ENCODE measurements at regions not wholly inside any gene's neighbourhood (a gene's known extent, or its start where the extent isn't known, plus 50 kb on each side); places are given as distances from the start of the nearest gene placed in this dataset.

DNA sequence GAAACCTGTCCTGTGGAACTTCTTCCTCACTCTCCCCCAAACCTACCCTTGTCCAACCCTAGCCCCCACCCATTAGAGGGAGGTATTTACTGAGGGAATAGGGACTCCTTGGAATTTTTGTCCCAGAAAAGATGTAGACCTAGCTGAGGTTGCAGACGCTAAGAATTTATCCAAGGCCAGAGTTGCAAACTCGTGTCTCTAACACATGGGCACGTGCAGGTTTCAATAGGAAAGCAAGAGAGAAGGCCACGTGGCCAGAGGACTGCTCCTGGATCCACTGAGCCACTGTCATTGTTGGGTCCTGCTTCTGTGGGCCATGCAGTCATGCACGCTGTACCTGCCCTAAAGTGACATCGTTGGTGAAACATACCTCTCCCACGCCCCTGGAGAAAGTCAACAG is 243.4 kb upstream of the KCNG1 start:
- DNase-seq (ENCODE audit: low read depth), result no peak

DNA sequence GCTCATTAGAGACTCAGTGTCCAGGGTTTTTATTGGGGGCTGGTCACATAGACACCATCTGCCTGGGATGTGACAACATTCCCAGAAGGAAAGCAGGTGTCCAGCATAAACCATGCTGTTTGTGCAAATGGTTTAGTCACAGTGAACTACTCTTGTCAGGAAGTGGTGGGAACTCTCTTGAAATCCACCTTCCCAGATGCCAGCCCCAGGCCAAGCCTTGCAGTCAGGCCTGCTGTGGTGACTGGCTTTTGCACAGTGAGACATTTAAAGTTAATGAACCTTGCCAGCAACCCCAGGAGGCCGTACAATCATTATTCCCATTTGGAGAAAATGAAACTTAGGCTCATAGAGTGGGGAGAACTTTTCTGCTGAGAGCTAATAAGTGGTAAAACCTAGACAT is 242.5 kb upstream of the KCNG1 start:
- no peak for DNase-seq (ENCODE audit: low read depth)

DNA sequence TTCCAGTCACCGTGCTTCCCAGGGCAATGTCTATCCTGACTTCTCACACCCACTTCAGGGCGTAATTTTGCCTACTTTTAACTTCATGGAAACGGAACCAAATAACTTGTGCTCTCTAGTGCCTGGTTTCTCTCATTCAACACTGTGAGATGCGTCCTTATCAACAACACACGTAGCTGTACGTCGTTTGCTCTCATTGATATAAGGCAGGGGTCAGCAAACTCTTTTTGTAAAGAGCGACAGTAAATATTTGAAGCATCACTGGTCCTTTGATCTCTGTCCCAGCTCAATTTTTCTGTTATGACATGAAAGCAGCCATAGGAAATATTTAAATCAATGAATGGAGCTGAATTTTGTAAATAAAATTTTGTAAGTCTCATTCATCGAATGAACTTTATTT is 239.3 kb upstream of the KCNG1 start:
- no peak for DNase-seq (ENCODE audit: low read depth)

DNA sequence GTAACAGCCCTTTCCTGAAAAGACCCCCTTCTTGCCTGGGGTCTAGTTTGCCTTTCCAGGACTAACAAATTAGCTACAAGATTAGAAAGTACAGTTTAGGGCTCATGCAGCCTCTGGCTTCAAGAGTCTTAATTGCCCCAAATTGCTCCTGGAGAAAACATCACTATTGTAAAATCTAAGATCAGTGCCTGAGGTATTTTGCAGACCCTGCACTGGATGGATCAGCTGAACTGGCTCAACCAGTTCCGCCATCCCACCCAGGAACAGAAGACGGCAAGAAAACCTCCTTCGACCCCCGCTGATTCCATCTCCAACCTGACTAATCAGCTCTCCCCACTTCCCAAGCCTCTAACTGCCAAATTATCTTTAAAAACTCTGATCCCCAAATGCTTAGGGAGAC is 236.5 kb upstream of the KCNG1 start:
- no peak for DNase-seq (ENCODE audit: low read depth)

DNA sequence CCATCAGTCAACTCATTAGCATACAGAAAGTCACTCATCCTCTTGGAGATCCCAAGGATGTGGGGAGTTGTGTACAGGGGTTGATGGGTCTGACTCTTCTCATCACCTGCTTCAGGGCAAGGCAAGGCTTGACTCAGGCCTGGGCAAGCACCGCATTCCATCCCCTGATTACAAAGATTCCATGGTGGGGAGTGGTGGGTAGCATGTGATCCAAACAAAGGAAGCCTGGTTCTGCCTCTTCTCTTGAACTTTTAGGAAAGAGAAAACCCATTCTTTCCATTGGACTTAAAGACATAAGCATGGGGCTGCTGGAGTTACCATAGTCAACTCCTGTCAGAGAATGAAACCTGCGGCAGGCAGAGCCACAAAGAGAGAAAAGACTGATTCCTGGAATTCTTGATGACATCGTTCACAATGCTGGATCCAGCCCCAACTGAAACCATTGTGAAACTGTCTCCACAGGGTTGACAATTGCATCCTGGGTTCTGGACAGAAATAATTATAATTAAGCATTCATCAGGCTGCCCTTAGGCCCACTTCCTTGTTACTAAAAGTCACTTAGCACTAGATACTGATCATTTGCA is 235.8 kb upstream of the KCNG1 start:
- DNase-seq (ENCODE audit: low read depth), result no peak

DNA sequence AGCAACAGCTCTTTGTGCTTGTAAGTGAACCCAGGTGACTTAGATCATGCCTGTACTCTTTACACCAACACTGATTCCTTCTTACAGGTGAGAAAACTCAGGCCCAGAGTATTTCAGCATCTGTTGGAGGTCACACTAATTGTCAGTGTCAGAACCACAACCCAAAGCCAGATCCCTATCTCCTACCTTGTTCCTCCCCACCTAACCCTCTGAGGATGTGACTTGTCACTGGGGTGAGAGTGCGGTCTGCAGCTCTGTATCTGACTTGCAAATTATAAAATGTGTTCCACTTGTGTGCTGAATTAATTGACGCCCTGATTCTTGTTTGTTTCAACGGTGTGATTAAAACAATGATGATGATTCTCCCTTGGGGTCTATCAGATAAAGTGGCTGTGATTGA is 232.5 kb upstream of the KCNG1 start:
- no peak for DNase-seq (ENCODE audit: low read depth)

DNA sequence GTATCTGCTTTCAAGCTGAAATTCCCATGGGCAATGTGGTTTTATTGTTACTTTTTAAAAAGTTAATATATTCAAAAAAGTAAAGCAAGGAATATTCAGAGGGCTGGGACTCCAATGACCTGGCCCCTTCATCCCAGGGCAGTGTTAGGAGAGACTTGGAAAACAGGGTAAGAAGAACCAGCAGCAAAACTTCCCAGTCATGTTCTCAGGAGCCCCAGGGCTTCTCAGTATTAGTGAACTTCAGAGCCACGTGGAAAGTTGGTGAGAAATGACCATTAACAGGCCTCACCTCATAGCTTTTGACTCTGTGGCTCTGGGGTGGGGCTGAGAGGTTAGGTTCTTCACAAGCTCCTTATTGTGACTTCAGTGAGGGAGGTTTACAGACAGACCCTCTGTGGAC is 230.4 kb upstream of the KCNG1 start:
- no peak for DNase-seq (ENCODE audit: low read depth)

DNA sequence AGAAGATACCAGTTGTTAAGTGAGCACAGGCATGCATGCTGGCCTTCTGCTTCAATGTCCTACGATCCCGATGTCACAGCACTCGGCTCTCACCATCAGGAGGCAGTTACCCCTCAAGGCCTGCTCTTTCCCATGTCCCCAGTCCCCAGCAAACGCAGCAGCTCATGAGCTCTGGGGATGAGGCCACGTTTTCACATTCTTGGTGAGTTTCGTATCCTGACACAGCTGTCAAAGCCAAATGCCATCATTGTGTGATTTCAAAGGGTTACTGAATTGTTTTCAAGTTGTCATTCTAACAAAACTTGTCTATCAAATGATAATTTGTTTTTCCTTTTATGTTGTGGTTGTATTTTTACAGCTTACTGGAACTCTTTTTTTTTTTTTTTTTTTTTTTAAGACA is 226.9 kb upstream of the KCNG1 start:
- DNase-seq (ENCODE audit: low read depth), result no peak

DNA sequence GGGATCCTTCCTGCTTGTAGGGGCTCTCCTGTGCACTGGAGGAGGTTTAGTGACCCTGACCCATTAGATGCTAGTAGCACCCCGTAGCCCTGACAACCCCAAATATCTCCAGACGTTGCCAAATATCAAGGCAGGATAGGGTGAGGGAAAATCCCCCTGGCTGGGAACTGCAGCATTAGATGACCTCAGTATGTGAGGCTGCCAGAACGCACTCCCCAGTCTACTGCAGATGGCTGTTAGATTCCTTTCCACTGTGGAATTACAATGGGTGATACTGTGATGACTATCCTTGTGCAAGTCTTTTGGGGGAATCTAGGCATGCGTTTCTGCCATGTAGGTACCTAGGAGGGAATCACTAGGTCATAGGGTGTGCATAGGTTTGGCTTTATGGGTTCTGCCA is 226.3 kb upstream of the KCNG1 start:
- DNase-seq (ENCODE audit: low read depth), result no peak

DNA sequence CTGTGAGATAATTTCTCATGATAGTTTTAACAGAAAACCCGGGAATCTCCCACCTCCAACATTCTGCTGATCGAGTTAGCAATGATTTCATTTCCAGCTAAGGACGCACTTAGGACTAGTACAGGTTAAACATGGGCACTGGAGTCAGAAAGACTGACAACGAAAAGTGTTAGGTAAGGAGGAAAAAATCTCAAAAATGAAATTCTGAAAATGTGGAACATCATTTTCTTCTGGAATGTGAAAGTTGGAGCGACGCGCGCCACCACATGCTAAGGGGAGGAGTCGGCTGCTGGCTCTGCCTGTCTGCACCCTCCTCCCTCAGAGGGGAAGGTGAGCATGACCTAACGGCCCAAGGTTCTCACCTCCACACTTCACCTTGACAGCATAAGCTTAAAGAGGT is 221.6 kb upstream of the KCNG1 start:
- DNase-seq (ENCODE audit: low read depth), result no peak

DNA sequence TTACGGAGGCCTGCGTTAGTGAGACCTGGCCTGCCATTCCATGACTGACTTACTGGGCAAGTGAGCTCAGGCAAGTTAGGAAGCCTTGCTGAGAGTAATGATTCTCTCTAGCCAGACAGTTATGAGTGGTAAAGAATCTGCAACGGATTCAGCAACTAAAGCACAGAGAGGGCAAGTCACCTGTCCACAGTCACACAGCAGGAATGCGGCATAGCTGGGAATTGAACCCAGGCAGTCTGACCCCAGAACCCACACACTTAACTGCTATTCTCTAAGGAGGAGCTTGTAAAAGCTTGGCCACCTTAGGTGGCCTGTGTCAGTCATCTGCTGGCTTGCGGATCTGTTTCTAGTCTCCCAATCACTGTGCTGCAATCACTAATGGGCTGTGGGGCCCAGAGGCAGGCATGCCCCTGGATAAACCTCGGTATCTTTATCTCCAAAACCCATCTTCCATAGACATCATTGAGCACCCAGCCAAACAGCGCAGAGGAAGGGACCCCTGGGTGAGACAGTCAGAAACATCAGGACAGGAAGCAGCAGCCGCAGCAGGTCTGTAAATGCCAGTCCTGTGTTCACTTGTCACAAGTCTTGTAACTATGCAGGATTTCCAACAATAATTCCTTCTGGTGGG is 215.9 kb upstream of the KCNG1 start:
- DNase-seq (ENCODE audit: low read depth), result no peak

DNA sequence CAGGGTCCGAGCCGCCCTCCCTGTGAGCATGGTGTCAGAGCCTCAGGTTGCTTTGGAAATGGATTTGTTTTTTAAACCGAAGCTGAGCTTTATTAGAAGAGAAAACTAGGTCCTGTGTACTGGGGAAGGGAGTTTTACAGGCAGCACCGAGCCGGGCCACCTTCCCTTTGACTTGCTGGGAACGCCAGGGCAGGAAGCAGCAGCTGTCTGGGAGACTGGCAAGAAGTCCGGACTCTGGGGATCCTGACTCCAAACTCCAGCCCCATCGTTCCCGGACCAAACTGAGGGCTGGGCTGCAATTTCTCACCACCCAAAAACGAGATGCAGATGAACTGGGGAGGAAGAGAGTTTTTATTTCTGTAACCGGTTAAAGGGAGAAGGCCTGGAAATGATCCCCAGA is 214.9 kb upstream of the KCNG1 start:
- DNase-seq (ENCODE audit: low read depth), result no peak

DNA sequence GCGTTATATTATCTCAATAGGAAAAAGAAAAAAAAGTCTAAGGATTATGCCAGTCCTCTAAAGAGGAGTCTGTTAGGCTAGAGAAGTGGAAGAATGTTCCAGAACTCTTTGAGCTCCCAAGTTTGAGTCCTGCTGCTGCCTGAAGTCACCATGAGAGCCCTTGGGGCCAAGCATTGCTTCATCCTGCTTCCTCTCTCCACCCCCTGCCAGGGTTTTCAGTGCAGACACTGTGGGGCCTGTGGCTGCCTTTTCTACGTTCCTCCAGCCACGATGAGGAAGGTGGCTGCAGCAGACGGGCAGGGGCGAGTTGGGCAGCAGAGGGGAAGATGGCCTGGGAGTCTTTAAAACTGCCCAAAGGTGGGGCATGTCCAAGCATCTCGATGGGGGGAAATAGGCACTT is 214.4 kb upstream of the KCNG1 start:
- DNase-seq (ENCODE audit: low read depth), result no peak

DNA sequence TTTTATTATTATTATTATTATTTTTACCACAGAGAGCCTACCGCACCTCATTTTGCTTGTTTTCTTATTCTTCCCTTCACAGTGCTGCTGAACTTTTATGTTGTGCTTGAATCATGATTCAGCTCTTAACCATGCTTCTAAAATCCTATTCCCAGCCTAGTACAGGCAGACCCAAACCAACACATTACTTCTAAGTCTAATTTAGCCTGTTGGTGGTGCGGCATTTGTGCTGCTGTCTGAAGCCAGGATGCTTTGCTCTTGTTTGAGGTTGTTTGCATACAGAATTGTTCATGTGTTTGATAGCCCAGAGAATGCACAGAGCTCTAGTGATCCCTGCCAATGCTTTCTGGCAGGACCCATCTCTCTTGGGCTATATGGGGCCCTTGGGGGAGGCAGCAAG is 213.5 kb upstream of the KCNG1 start:
- no peak for DNase-seq (ENCODE audit: low read depth)

DNA sequence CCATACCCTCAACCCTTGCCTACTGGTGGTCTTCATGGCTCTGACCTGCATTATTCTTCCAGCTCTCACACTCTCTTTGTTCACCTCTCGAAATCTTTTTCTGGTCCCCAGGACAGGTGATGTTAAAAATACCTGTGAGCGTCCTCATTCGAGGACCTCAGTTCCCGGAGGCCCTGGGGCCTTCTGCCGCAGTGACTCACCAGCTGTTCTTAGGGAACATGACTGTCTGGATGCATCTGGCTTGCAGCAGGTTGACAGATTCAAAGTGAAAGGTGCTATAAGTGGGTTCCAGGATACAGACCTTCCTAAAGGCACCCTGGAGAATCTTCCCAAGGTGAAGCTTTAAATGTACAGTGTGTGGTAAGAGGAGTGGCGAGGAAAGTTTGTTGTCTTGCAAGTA is 210.4 kb upstream of the KCNG1 start:
- DNase-seq (ENCODE audit: low read depth), result no peak

DNA sequence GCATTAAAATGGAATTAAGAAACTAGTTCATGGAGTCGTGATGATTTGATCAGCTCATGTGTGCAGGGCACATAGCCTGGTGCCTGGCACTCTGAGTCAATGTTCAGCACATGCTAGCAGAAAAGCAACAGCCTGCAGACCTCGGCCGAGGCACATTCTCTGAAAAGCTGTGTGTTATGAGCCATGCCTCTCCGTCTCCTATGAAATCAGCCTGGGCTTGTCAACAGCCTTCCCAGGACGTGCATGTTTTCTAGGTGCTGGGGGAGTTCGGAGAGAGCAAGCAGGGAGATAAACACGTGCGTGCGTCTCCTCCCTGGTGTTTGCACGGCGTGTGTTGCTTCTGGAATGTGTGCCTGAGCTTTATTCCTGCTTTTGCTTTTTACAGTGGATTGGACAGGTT is 207.8 kb upstream of the KCNG1 start:
- no peak for DNase-seq (ENCODE audit: low read depth)

DNA sequence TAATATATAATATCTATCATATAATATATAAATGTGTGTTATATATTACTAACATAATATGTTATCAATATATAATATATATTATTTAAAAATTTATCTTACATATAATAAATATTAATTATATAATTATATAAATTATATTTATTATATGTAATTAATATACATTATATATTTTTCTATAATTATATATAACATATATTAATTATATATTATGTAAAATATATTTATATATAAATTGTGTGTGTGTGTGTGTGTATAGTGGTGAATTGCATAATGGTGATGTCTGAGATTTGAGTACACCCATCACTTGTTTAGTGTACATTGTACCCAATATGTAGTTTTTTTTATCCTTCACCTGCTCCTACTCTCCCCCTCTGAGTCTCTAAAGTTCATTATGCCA is 205.9 kb upstream of the KCNG1 start:
- DNase-seq (ENCODE audit: low read depth), result no peak

DNA sequence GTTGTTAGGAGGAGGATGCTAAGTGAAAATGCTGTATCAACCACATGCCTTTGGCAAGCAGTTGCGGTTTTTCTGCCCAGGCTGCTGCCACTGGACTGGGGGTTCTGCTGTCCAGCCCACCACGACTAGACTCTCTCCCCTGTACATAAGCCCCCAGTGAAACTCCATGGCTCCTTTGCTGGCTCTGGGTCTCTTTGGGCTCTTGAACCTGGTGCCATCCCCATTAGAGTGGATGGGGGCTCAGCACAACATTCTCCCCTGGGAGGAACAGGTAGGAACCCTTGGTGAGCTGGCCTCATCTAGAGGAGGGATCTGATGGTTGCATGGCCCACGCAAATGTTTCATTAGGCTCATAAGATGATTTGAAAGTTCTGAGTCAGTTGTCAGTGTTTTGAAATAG is 204.8 kb upstream of the KCNG1 start:
- no peak for DNase-seq (ENCODE audit: low read depth)

DNA sequence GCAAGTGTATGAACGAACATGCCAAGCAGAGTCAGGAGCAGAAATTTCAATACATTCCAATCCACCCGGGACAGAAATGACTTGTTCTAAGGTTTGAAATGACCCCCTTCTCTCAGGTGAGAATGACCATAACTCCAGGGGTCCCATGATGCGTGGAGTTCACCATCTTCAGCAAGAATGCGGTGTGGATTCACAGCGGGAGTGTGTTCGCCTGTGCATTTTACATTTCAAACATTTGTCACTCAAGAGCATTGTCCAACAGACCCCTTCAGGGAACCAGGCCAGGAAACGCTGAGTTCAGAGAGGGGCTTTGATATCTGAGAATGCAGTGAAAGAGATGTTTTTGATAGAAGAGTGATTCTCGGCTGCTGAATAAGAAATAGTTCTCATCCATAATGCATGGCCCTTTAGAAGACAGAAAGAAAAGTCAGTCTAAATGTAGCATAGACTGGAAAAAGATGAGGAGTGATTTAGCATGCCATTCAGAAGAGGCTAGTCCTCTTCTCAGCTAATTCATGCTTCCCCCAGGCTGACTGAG is 200.3 kb upstream of the KCNG1 start:
- DNase-seq (ENCODE audit: low read depth), result no peak

DNA sequence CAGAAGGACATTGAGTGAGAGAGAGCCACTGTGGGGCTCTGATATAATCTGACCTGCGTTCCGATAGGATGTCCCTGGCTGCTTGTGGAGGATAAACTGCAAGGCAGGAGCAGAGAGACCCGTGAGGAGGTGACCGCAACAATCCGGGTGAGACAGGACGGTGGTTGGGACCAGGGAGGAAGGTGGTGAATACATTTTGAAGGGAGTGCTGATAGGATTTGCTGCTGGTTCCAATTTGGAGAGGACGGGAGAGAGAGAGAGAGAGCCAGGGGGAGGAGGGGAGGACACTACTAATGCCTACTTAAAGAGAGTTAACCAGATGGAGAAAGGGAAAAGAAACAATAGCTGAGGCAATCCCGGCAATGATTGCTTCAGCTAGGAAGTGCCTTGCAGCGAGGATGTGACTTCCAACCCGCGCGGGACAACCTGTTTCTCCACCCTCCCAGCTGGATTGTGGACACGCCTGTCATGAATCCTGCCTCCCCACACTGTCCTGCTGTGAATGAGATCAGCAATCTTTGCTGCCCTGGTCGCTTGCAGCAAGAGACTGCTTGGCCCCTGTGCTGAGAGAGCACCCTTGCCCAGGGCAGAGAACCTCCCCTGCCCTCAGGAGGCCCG is 199.0 kb upstream of the KCNG1 start:
- no peak for DNase-seq (ENCODE audit: low read depth)

DNA sequence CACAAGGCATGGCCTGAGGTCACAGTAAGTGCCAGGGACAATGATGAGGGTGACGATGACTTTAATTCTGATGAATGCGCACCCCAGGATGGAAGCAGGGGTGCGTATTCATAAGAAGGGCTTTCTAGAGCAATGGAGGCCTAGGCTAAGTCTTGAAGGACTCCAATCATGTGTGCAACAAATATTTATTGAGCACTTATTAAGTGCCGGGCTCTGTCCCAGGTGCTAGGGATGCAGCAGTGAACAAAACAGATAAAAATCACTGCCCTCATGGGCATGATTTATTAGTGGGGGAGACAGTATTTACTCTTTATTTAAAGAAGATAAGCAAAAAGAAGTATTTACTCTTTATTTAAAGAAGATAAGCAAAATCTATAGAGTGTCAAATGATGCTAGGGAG is 198.2 kb upstream of the KCNG1 start:
- no peak for DNase-seq (ENCODE audit: low read depth)

DNA sequence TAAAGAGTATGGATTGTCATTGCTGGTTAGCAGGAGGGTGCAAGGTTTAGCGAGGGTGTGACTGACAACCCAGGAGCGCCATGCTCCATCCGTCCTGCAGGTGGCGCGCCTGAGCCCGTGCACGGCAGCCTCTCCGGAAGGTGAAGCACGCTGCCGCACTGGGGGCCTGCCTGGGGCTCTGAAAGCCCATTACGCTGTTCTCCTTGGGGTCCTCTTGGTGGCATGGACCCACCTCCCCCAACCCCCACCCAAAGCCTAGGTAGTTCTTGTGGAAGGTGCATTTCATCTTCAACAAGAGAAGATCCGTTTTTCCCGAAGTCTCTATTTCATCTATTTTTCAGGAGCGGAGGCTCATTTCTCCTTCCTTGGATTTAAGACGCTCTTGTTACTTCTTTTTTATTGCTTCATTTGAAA is 197.4 kb upstream of the KCNG1 start:
- peak; percentile 64 for DNase-seq (ENCODE audit: low read depth)

DNA sequence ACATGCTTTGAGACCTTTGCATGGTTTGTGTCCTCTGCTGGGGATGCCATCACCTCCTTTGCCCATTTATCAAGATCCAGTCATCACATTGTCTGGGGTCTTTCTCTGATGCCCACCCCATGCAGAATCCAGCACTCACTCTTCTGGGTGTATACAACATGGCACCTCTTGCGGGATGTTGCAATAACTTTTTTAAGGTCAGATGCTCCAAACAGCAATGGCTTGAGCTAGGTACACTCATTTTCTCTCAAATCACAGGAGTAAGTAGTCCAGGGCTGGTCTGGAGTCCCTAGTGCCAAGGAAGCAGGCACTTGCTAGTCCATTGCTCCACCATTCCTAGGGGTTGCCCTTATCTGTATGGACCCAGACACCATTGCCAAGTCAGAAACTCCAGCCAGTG is 196.6 kb upstream of the KCNG1 start:
- no peak for DNase-seq (ENCODE audit: low read depth)

DNA sequence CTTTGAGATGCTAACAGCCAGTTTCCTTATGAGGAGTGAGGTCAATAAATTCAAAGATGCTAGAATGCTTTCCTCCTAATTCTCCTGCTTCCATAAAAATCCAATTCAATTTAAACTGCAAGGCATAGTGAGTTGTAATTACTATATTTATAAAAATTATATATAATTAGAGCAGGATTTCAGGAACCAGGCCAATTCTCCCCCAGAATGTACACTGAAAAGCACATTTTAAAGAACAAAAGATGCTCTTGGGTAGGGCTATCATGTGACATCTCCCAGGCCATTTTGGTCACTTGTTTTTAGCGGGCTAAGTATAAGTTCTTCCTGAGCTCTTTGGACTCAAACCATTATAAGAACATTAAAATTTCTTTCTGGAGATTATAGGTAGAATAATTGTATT is 195.7 kb upstream of the KCNG1 start:
- no peak for DNase-seq (ENCODE audit: low read depth)

All from activated T-cell treated with anti-CD3 and anti-CD28 coated beads for 48 hours (primary cell).